ENCODE measurements at regions not wholly inside any gene's neighbourhood (a gene's known extent, or its start where the extent isn't known, plus 50 kb on each side); places are given as distances from the start of the nearest gene placed in this dataset.
"Not testable (repeated sequence)": the region's sequence is repeated elsewhere in the genome, so short reads cannot be mapped to it uniquely, and the experiment has no call there.

DNA sequence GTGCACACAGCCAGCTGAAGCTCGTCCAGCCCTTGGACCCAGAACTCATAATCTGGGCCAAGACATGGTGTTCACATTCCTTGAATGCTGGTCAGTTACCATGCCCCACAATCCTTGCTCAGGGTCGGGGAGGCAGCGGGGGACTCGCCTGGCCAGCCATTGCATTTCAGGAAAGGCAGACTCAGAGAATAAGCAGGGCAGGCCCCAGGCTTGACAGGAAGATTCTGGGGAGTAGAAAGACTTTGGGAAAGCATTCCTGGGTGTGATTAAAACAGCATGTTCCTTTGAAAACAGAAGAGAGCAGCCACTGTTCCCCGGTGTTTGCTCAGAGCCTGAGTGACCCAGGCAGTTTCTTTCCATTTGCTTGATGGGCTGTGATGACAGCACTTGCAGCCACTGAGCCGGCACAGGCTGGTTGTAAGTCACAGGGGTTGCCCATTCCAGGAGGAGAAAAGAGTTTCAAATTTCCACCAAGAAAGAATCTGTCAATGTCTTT is 473.7 kb downstream of the TYW1 start:
- DNase-seq (ENCODE audit: low spot score), result peak; percentile 43

- DNase-seq (ENCODE audit: low spot score), result no peak
These were observed 478.7 kb downstream of the TYW1 start for GRCh38 chr7:67475293-67475692.

GRCh38 chr7:67478066-67478465 is 481.4 kb downstream of the TYW1 start:
- DNase-seq (ENCODE audit: low spot score), result peak; percentile 55

- DNase-seq (ENCODE audit: low spot score), result peak; percentile 77
These were observed 487.7 kb downstream of the TYW1 start for GRCh38 chr7:67484244-67484751.

DNA sequence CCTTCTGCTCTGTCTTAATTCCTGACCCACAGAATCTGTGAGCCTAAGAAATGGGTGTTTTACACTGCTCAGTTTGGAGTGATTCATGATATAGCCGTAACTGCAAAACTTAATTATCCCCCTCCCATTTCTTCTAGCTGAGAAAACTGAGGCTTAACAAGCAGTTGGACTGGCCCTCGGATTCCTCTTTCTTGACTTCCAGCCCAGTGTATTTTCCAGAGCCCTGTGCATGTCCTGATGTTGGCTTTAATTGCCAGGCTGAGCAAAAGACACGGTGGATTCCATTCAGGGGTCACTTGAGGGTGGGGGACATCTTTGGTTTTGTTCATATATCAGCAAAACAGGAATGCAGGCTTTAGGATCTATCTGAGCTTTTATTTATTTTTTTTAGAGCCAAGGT is 489.8 kb downstream of the TYW1 start:
- DNase-seq (ENCODE audit: low spot score), result no peak

DNA sequence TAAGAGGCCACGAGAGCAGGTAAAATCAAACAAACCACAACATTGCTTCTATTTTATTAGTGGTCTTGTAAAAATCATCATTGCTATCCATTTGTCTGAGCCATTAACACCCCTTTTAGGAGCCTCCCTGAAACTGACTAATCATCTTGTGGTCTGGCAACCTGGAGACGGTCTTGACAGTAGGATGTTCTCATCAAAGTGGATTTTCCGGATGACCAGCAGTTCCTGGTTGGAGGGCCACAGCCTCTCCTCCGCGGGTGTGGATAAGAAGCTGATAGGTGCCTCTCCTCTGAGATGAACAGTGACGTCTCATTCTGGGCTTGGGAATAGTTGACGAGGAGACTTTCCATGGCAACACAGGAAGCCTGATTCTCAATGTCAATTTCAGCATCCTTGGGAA is 490.7 kb downstream of the TYW1 start:
- DNase-seq (ENCODE audit: low spot score), result no peak

DNA sequence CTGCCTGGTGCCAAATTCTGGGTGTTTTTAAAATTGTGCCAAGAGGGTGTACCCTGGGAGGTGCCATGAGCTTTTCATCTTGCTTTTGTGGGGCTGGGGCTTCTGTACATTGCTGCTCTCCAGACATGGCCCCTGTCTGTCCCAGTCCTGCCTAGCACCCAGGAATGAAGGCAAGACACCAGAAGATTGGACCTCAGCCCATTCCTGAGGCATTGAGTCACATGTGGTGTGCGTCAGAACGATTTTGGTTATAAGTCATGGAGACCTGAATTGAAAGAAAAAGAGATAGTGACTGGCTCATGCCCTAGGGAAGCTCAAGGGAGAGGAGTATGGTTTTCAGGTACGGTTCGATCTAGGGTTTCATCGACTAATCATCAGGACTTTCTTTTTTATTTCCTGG is 493.2 kb downstream of the TYW1 start:
- no peak for DNase-seq (ENCODE audit: low spot score)

DNA sequence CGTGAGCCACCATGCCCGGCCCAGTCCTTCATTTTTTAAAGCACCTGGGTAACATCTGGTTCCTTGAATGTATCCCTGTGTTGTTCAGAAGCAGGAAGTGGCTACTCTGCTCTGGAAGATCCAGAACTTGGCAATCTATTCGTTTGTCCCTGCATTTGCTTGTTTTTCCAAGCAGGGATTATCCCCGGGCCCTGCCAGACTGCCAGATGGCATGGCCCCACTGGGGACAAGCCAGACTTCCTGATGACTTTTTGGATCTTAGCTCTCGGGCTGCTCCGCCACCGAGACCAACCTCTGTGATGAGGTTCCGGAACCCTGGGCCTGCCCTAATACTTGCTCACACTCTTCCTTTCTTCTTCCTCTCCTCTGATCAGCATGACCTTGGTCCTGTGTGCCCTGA is 496.7 kb downstream of the TYW1 start:
- no peak for DNase-seq (ENCODE audit: low spot score)

DNA sequence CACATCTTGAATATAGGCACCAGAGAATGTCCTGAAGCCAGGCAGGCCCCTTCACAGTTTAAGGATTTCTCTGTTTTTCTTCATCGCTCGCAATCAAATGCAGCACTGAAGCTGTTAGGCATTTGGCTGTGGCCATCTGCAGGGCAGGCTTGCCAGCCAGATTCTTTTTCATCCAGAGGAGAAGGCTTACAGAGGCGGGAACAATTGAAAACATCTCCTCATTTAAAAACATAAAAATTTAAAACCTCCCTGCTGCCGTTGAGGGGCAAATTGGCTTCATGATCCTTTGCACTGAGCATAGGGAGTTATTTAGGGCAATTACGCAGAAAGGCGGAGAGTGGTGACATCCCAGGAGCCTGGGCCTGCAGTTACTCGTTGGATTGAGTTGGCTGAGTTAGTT is 500.0 kb downstream of the TYW1 start:
- DNase-seq (ENCODE audit: low spot score), result peak; percentile 46

GRCh38 chr7:67497914-67498313 is 501.3 kb downstream of the TYW1 start:
- DNase-seq (ENCODE audit: low spot score), result not testable (repeated sequence)

DNA sequence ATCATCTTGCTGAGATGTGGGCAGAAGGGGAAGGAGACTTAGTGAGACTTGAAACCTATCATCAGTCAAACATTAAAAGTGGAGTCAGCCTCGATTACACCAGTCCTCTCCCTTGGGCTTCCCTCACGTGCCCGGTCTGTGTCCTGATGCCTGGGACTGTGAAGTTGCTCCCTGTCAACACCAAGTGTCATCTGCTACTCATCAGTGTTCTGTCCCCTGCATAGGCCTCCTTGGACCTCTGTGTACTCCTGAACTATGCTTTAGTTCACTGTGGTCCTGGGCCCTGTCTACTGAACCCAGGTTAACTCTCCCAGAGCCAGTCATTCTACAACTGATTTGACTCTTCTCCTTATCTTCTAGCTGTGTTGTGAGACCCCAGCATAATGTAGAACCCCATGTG is 506.3 kb downstream of the TYW1 start:
- DNase-seq (ENCODE audit: low spot score), result no peak

DNA sequence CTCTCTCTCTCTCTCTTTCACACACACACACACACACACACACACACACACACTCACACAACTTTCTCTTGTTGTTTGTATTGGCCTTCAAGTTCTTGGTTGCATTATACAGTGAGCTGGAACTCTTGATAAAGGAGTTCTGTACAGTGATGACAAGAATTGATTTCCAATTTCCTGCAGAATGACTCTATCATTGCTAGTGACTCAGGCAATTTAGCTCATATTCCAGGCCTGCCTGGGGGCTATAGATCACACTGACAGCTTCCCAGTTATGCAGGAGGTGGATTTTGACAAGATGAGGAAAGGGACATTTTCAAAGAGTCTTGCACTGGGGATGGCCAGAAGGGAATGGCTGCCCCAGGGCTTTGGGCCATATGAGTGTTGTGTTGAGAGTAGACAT is 508.8 kb downstream of the TYW1 start:
- DNase-seq (ENCODE audit: low spot score), result no peak

GRCh38 chr7:67512481-67512880 is 515.8 kb downstream of the TYW1 start:
- DNase-seq (ENCODE audit: low spot score), result no peak

GRCh38 chr7:67518580-67518979 is 521.9 kb downstream of the TYW1 start:
- DNase-seq (ENCODE audit: low spot score), result peak; percentile 35

DNA sequence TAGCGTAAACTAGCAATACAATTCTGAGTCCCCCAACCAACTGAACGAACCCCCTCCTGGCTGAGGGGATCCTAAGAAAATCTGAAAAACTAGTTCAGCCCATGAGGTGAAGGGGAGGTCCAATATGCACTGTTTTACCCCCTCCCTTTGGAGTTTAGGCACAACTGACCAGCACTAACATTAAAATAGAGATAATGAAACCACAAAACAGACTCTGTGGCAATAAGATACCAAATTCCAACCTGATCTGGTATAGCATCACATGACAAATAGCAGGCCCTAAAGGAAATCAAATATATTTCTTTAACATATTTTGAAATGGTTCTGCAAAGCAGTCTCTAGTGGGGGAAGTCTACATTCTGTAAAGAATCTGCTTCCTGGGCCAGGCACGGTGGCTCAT is 522.5 kb downstream of the TYW1 start:
- DNase-seq (ENCODE audit: low spot score), result no peak

DNA sequence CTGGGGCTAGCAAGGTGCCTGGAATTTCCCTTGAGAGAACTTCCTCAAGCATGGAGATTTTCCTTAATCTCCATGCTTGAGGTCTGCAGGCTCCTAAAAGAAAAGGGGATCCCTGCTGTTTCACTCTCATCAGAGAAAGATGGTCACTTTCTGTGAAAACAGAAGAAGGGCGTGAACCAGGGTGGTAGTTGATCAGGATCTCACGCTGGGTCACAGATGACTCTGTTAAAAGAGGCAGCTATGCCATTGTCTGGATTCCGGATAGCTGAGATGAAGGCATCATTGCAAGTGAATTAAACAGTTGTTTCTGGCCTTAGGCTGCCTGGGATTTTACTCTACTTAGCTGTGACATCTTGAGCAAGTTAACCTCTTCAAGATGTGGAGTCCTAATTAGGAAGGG is 525.9 kb downstream of the TYW1 start:
- no peak for DNase-seq (ENCODE audit: low spot score)

DNA sequence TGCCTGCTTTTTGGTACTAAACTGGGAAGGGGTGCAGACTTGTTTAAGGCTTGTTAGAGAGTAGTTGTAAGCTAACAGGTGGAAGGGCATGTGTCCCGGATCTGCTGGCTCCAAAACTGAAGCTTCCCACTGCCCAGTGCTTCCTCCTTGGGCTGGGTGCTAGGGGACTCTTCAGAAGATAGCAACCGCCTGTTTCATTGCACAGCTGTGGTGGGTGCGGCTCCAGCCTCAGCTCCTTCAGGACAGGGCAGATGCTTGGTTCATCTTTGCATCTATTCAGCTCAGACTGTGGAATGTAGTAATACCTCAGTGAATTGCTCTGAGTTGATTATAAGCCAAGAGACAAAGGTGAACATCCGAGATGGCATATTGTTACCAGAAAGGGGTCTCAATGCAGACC is 527.1 kb downstream of the TYW1 start:
- DNase-seq (ENCODE audit: low spot score), result no peak

DNA sequence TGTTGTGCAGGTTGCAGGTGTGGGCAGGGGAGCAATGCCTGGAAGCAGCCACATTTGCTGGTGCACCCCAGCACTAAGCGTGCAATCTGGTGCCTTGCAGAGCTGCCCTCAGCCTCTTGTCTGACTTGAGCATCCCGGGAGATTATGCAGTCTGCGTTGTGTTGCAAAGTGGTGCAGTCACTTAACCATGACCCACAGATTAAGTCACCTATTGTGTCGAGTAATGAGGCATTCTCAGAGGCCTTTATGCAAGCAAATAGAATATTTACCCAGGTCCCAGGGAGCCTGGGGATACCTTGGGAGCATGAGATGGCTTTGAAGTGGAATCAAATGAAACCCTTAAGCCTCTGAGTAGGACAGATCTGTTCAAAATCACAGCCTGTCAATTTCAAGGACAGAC is 529.0 kb downstream of the TYW1 start:
- DNase-seq (ENCODE audit: low spot score), result no peak

DNA sequence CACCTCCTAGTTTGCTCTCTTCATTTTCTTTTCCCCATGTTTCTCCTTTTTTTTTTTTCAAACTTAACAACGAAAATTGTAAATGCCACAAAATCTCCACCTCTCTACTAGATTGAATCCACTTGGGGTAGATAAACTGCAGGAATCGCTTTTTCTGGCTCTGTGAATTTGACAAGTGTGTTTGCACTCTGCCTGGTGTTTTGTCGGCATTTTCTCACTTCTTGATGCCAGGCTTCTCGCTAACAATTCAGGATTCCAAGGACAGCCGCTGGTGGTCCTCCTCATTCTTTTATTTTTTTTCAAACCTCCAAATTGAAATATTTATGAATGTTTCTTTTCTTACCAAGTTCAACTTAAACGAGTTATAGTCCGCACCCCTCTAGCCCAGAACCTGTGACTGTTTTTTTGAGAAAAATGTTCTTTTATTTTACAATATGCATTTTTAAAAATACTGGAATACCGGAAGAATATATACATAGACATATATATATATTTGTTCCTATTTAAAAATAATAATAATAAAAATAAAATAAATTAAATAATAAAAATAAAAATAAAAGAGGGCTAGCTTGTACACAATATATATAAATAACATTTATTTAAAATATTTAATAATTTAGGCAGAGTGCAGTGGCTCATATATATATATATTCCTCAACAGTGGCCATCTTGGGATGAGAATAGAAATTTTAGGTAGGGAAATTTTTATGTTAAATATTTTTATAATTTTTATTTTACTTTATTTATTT is 538.8 kb downstream of the TYW1 start:
- no peak for DNase-seq (ENCODE audit: low spot score)

DNA sequence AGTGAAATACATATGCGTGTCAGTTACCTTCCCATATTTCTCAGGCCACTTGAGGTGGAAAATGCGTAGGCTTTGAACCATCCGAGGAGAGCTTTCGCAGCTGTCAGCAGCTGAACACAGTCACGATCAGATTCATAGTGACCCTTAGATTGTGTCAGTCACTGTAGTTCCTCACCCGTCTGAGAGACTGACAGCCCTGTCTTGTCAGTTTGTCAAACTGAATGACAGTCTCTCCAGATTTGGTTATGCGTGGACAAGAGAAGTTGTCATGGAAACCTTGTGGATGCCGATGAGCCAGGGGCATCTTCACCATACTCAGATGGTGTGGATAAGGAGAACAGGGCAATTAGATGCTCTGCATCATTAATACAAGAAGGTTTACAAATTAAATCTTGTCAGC is 546.3 kb downstream of the TYW1 start:
- no peak for DNase-seq (ENCODE audit: low spot score)

DNA sequence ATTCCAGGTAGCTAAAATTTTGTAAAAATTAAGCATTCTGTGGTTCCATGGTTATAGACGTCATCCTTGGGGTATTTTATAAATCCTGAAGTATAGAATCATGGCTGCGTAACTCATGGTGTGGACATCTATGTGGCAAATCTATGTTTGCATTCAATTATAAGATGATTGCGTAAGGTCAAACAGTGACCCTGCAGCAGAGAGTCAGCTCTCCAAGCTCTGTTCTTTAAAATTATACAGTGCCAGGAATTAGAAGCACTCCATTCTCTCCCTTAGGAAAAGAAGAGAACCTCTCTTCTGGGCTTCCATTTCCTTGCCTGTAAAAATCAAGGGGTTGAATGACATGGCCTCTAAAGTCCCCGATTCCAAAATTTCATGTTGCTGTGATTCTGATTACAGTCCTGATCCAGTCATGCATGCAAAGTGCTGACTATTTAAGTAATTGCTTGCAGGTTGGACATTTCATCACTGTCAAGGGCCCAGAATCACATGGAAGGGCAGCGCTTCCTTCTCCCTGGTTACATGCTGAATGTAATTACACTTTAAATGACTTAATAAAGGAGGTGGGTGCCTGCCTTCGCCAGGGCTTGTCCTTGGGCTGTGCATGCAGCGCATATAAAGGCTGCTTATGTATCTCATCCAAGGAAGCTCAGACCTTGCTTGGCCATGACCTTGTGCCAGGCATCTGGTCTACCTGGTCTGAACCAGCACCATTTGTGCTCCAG is 550.7 kb downstream of the TYW1 start:
- no peak for DNase-seq (ENCODE audit: low spot score)

- DNase-seq (ENCODE audit: low spot score), result peak; percentile 1
These were observed 552.5 kb downstream of the TYW1 start for GRCh38 chr7:67549126-67549525.

- no peak for DNase-seq (ENCODE audit: low spot score)
These were observed 554.3 kb downstream of the TYW1 start for GRCh38 chr7:67550801-67551436.

All from umbilical cord (tissue), 1 donor.